SH-SY5Y (cell line): ENCODE measurements at regions not wholly inside any gene's neighbourhood (a gene's known extent, or its start where the extent isn't known, plus 50 kb on each side); places are given as distances from the start of the nearest gene placed in this dataset.

Experiments used
- GATA2 ChIP-seq: IDR thresholded peaks from 2 replicates; pipeline ENCODE4 v1.6.1; 2011; ENCODE audit warnings: mild to moderate bottlenecking, low read depth, low read length
- GATA3 ChIP-seq: IDR thresholded peaks from 2 replicates; pipeline ENCODE4 v1.6.1; 2011; ENCODE audit warnings: low read depth, mild to moderate bottlenecking, low read length, moderate library complexity

DNA sequence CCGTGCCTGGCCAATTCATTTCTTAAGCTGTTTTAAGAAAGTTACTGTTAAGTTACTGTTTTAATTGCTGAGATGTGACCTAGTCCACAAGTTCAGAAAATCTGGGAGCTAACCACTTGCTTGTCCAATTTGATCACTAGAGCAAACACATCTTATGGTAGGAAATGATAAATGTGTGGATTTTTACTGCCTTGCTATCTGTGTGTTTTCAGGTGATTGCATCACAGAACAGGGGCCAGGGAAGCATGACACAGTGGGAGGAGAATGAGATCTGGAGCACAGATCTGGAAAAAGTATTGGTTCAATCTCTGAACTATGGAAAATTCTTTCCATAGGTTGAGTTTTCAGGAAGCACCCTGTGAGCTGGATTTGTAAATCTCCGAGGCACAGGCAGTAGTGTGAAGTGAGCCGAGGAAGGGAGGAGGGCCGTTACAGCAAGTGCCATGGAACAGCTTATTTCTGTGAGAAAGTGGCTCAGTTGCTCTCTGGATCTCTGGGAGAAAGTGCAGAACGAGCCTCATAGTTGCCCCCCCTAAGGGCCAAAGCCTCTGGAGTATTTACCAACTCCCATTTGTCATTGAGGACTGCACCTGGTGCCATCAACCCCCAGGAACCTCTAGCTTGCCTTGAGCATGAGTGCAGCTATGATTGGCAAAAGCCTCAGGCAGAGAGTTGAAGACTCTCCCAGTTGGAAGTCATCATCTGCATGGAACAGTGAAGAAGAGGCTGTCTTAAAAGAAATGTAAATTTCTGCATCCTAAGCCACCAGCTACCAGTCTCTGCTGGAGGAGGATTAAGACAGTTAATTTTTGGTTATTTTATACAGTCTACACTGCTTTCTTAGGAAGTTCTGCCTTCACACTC lies 161.8 kb upstream of the CLINT1 start:
- no peak for TF ChIP-seq GATA3
- no peak for TF ChIP-seq GATA2
